Neural cell (in vitro differentiated cells): ENCODE measurements at regions not wholly inside any gene's neighbourhood (a gene's known extent, or its start where the extent isn't known, plus 50 kb on each side); places are given as distances from the start of the nearest gene placed in this dataset.

Experiments used
- H2AFZ ChIP-seq: fragments of 200-600, 300-800 bp; sonication (generic), shearing (Covaris generic); 2 replicates; pipeline ENCODE4 v1.6.0; 2014; ENCODE audit warnings: low read depth, mild to moderate bottlenecking, antibody characterized with exemption, low read length, moderate library complexity
- H3F3A ChIP-seq: fragments of 200-600 bp; shearing (Covaris generic); 2 replicates; pipeline ENCODE4 v1.6.1; 2016; ENCODE audit warnings: mild to moderate bottlenecking, moderate library complexity, mixed read lengths, antibody characterized with exemption, low read length; ENCODE audit not compliant: insufficient read depth, poor library complexity, severe bottlenecking
- H3K27ac ChIP-seq: fragments of 200-600, 300-800 bp; sonication (generic), shearing (Covaris generic); 2 replicates; pipeline ENCODE4 v1.5.1; 2014; ENCODE audit warnings: mild to moderate bottlenecking, low read length, moderate library complexity
- H3K27me3 ChIP-seq: fragments of 300-800, 200-600 bp; sonication (generic), shearing (Covaris generic); 2 replicates; pipeline ENCODE4 v1.6.0; 2014; ENCODE audit warnings: mild to moderate bottlenecking, low read depth, low read length, moderate library complexity; ENCODE audit not compliant: insufficient read depth
- H3K36me3 ChIP-seq: fragments of 300-800, 200-600 bp; sonication (generic), shearing (Covaris generic); 2 replicates; pipeline ENCODE4 v1.5.1; 2014; ENCODE audit warnings: mild to moderate bottlenecking, antibody characterized with exemption, low read length, moderate library complexity; ENCODE audit not compliant: insufficient read depth
- H3K4me2 ChIP-seq: fragments of 300-800, 200-600 bp; sonication (generic), shearing (Covaris generic); 2 replicates; pipeline ENCODE4 v1.6.0; 2014; ENCODE audit warnings: mild to moderate bottlenecking, low read length
- H3K4me3 ChIP-seq: fragments of 300-800, 200-600 bp; sonication (generic), shearing (Covaris generic); 2 replicates; pipeline ENCODE4 v1.5.1; 2014; ENCODE audit warnings: mild to moderate bottlenecking, low read length, moderate library complexity
- H3K79me2 ChIP-seq: fragments of 200-600 bp; shearing (Covaris generic); replicated peaks from 2 replicates; pipeline ENCODE4 v1.6.0; 2014; ENCODE audit warnings: mild to moderate bottlenecking, low read length, moderate library complexity; ENCODE audit not compliant: insufficient read depth
- H3K9ac ChIP-seq: fragments of 300-800, 200-600 bp; sonication (generic), shearing (Covaris generic); 2 replicates; pipeline ENCODE4 v1.6.1; 2016; ENCODE audit warnings: mild to moderate bottlenecking, low read length, mixed read lengths
- H3K9me2 ChIP-seq: fragments of 200-600 bp; shearing (Covaris generic); 2 replicates; pipeline ENCODE4 v1.6.1; 2016; ENCODE audit warnings: mild to moderate bottlenecking, low read length, mixed read lengths; ENCODE audit not compliant: insufficient read depth
- H3K9me3 ChIP-seq: fragments of 200-600, 300-800 bp; sonication (generic), shearing (Covaris generic); 2 replicates; pipeline ENCODE4 v1.6.1; 2016; ENCODE audit warnings: mild to moderate bottlenecking, mixed run types, low read length, moderate library complexity, mixed read lengths
- H4K20me1 ChIP-seq: fragments of 200-600 bp; shearing (Covaris generic); 2 replicates; pipeline ENCODE4 v1.6.1; 2016; ENCODE audit warnings: mild to moderate bottlenecking, mixed run types; ENCODE audit not compliant: insufficient read depth
- CTCF ChIP-seq: fragments of 450-650 bp; IDR thresholded peaks from 2 replicates; pipeline ENCODE4 v1.5.1; 2014; ENCODE audit warnings: antibody characterized with exemption, mild to moderate bottlenecking, moderate library complexity; ENCODE audit not compliant: poor library complexity, severe bottlenecking
- EP300 ChIP-seq: fragments of 450-650 bp; conservative IDR thresholded peaks from 2 replicates; pipeline ENCODE4 v1.6.1; 2014; ENCODE audit warnings: antibody characterized with exemption, mild to moderate bottlenecking, moderate library complexity; ENCODE audit not compliant: poor library complexity, severe bottlenecking
- EZH2 ChIP-seq: fragments of 200-600, 300-800 bp; shearing (Covaris generic), sonication (generic); IDR thresholded peaks from 2 replicates; pipeline ENCODE4 v1.6.1; 2014; ENCODE audit warnings: antibody characterized with exemption, low read length, borderline replicate concordance, mild to moderate bottlenecking; ENCODE audit not compliant: insufficient read depth, poor library complexity, severe bottlenecking
- MXI1 ChIP-seq: fragments of 450-650 bp; conservative IDR thresholded peaks from 2 replicates; pipeline ENCODE4 v1.6.1; 2014; ENCODE audit warnings: antibody characterized with exemption, mild to moderate bottlenecking; ENCODE audit not compliant: poor library complexity, severe bottlenecking
- POLR2AphosphoS5 ChIP-seq: IDR thresholded peaks from 2 replicates; pipeline ENCODE4 v1.6.1; 2012
- RAD21 ChIP-seq: fragments of 450-650 bp; conservative IDR thresholded peaks from 2 replicates; pipeline ENCODE4 v1.6.1; 2014; ENCODE audit warnings: antibody characterized with exemption, mild to moderate bottlenecking, moderate library complexity
- REST ChIP-seq: IDR thresholded peaks from 2 replicates; pipeline ENCODE4 v1.6.1; 2012; ENCODE audit warnings: borderline replicate concordance
- SMC3 ChIP-seq: fragments of 450-650 bp; conservative IDR thresholded peaks from 2 replicates; pipeline ENCODE4 v1.6.1; 2014; ENCODE audit warnings: antibody characterized with exemption, mild to moderate bottlenecking, moderate library complexity; ENCODE audit not compliant: poor library complexity
- TAF1 ChIP-seq: IDR thresholded peaks from 2 replicates; pipeline ENCODE4 v1.6.1; 2012; ENCODE audit warnings: low read depth

GRCh38 chr5:7078101-7078500, 317.8 kb upstream of the ADCY2 start:
- Histone ChIP-seq H3K4me3 (no peak overlapping the region), H3K27me3 (no peaks in the 10 kb centered on the region), H3K9me2 (no peaks in the 10 kb centered on the region), H3K9ac (no peak overlapping the region), H3K4me2 (no peak overlapping the region), H3F3A (no peaks in the 10 kb centered on the region), H3K27ac (no peak overlapping the region), H3K36me3 (no peaks in the 10 kb centered on the region), H3K79me2 (no peaks in the 10 kb centered on the region), H4K20me1 (no peaks in the 10 kb centered on the region), H3K9me3 (no peaks in the 10 kb centered on the region), H2AFZ (no peak overlapping the region)
- TF ChIP-seq EP300 (no peak), RAD21 (no peak), SMC3 (no peak), REST (no peak), TAF1 (no peak), MXI1 (no peak), EZH2 (no peak), POLR2AphosphoS5 (no peak), CTCF (no peak)

- Histone ChIP-seq H3K4me2 (no peak overlapping the region), H3K4me3 (no peak overlapping the region), H3F3A (no peaks in the 10 kb centered on the region), H3K9ac (no peak overlapping the region), H4K20me1 (no peaks in the 10 kb centered on the region), H3K36me3 (no peaks in the 10 kb centered on the region), H3K27me3 (no peaks in the 10 kb centered on the region), H3K9me3 (no peaks in the 10 kb centered on the region), H3K27ac (no peak overlapping the region), H3K79me2 (no peaks in the 10 kb centered on the region), H2AFZ (no peak overlapping the region), H3K9me2 (no peaks in the 10 kb centered on the region)
- TF ChIP-seq CTCF = peak; percentile 45
- TF ChIP-seq MXI1 = no peak
- TF ChIP-seq RAD21 = peak; percentile 43
- TF ChIP-seq EZH2 = no peak
- TF ChIP-seq REST = no peak
- no peak for TF ChIP-seq POLR2AphosphoS5
- no peak for TF ChIP-seq TAF1
- TF ChIP-seq EP300 = no peak
- TF ChIP-seq SMC3 = peak; percentile 45
Measured at GRCh38 chr5:7078901-7079300, 317.0 kb upstream of the ADCY2 start.
